AG09309 (cell line): ENCODE measurements at regions not wholly inside any gene's neighbourhood (a gene's known extent, or its start where the extent isn't known, plus 50 kb on each side); places are given as distances from the start of the nearest gene placed in this dataset.

Experiments
- DNase-seq: peaks from one replicate; pipeline ENCODE4 v3.0.0-alpha.2; 2010; ENCODE audit warnings: low read depth
- H3K4me3 ChIP-seq: 2 replicates; pipeline ENCODE4 v1.5.1; 2011; ENCODE audit warnings: mild to moderate bottlenecking, low read depth, low read length, moderate library complexity; ENCODE audit not compliant: control insufficient read depth
- TF ChIP-seq, protein P1 (sequence below): IDR thresholded peaks from 2 replicates; pipeline ENCODE4 v1.5.1; 2011; ENCODE audit warnings: mild to moderate bottlenecking, low read depth, low read length, inconsistent platforms; ENCODE audit not compliant: insufficient read depth, control insufficient read depth; ENCODE audit errors: missing control alignments

DNA sequence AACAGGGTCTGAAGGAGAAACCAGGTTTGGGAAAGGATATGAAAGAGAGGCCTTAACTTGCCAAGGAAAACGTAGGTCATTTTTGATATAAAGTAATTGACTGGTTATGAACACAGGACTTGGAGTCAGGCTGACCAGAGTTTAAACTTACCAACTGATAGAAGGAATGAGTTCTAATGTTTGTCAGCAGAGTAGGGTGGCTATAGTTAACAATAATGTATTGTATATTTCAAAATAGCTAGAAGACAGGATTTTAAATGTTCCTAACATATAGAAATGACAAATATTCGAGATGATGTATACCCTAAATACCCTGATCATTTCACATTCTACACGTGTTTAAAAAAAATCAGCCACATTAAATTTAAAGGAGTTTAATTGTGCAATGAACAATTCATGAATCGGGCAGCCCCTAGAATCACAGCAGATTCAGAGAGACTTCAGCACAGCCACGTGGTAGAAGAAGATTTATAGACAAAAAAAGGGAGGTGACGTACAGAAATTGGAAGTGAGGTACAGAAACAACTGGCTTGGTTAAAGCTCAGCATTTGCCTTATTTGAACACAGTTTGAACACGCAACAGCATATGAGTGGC, 52.5 kb upstream of the PLEKHG7 start:
- no peak for DNase-seq
- TF ChIP-seq, protein P1, sequence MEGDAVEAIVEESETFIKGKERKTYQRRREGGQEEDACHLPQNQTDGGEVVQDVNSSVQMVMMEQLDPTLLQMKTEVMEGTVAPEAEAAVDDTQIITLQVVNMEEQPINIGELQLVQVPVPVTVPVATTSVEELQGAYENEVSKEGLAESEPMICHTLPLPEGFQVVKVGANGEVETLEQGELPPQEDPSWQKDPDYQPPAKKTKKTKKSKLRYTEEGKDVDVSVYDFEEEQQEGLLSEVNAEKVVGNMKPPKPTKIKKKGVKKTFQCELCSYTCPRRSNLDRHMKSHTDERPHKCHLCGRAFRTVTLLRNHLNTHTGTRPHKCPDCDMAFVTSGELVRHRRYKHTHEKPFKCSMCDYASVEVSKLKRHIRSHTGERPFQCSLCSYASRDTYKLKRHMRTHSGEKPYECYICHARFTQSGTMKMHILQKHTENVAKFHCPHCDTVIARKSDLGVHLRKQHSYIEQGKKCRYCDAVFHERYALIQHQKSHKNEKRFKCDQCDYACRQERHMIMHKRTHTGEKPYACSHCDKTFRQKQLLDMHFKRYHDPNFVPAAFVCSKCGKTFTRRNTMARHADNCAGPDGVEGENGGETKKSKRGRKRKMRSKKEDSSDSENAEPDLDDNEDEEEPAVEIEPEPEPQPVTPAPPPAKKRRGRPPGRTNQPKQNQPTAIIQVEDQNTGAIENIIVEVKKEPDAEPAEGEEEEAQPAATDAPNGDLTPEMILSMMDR: no peak
- no peak overlapping the region for H3K4me3 ChIP-seq

DNA sequence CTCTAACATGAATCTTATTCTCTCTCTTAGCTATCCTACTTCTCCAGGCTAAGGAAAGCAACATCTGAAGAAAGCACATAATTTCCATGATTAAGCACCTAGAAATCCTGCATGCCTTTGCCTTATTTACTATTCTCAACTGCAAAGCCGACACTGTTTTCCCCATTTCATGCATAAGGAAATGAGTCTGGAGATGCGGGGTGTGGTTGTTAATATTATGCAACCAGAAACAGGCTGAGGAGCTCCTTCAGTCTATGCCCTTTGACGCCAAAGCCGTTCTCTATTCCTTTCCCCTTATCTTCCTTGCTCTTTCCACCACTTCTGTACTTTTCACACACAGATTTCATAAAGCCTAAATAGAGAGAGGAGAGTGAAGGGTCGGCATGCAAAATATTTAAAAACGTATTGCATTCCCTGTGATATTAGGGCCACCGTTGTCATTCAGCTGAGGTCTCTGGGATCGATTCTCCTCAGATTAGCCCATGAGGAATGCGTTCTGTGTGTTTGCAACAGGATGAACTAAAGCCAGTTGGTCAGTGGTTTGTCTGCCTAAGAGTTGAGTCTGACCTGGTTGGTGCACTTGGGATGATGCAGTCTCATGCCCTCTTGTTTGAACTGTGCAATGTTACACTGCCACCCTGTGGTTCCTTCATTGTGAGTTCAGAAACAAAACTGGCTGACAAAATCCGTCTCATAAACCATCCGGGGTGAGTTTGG, 53.1 kb upstream of the PLEKHG7 start:
- TF ChIP-seq, protein P1: peak; percentile 80
- peak; percentile 80 for DNase-seq

DNA sequence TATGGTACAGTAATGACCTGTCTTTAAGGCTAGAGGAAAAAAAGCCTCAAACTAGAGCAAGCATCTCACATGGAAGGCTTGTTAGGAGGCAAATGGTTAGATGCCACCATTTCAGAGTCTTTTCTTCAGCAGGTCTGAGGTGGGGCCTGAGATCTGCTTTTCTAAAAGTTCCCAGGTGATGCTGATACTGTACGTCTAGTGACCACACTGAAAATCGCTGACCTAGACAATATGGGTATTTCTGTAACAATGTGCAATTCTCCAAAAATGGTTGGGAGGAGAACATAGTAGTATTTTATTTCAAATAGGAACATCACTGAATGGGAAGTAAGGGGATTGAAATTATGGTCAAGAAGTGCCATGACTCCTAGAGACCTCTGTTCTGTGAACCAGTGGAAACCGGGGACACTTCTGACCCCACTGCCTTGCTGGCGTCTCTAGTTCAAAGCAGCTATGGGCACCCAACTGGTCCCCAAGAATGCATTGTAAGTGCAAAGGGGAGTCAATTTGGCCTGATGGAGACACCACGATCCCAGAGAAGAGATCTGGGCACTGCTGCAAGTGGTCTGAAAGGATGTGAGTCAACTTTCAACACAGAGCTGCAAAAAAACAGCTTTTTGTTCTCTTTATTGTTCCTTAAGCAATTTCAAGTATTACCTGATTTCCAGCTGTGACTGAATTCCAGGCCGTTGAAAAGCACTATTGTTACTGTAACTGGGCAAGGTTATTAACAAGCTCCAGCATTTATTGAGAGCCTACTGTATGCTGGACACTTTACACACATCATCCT, 54.4 kb upstream of the PLEKHG7 start:
- TF ChIP-seq, protein P1: no peak
- DNase-seq: no peak
- no peak overlapping the region for H3K4me3 ChIP-seq

More for the DNA sequence above, 53.1 kb upstream of the PLEKHG7 start:
- no peak overlapping the region for H3K4me3 ChIP-seq

DNA sequence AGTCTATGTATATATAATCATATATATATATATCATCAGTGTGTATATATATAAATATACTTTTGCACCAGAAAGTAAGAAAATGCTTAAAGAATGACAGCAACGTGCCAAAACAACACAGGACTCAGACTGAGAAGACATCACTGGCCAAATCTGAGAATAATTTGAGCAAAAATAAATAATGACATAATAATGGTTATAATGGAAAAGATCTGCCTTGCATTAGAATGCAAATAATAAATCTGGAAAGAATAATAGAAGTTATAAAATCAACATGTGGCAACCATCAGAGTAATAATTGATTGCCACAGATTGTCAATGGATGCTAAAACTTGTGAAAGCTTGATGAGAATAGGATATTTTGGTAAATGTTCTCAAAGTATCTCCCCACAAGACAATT, 61.5 kb upstream of the PLEKHG7 start:
- no peak overlapping the region for H3K4me3 ChIP-seq
- TF ChIP-seq, protein P1: no peak
- no peak for DNase-seq

DNA sequence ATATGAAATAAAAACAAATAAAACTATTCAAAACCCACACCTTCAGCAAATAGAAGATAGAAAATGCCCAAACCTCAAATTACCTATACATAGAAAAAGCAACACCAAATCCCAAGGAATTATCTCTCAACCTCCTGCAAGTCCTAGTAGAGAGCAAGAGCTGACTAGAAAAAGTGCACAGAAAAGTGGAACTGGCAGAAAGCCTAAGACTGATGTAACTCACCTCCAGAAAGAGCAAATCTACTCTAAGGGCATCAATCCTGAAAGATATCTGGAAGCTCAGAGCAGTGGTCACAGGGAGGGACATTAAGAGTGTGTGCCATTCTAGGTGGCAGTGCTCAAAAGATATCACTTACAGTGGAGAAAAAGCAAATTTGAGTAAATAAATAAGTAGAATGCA, 62.1 kb upstream of the PLEKHG7 start:
- TF ChIP-seq, protein P1: no peak
- DNase-seq: no peak

DNA sequence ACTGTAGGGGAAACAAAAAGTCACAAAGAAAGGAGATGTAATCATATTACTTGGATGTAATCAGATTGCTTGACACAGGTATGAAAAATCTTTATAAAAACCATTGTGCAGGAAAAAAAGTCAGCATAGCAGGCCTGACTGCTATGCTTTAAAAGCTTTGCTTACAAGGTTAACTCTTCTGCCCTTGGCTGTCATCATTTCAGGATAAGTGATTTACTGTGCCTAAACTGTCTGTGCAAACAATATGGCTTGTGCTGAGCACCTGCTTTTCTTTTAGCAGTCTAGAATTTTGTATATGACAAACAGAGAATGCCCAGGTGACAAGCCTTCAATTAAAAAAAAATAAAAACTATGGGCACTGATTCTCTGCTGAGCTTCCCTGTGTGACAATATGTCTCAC, 63.8 kb upstream of the PLEKHG7 start:
- TF ChIP-seq, protein P1: no peak
- no peak overlapping the region for H3K4me3 ChIP-seq
- DNase-seq: no peak

More for the DNA sequence above, 62.1 kb upstream of the PLEKHG7 start:
- no peak overlapping the region for H3K4me3 ChIP-seq
